ENCODE measurements at regions not wholly inside any gene's neighbourhood (a gene's known extent, or its start where the extent isn't known, plus 50 kb on each side); places are given as distances from the start of the nearest gene placed in this dataset.

DNA sequence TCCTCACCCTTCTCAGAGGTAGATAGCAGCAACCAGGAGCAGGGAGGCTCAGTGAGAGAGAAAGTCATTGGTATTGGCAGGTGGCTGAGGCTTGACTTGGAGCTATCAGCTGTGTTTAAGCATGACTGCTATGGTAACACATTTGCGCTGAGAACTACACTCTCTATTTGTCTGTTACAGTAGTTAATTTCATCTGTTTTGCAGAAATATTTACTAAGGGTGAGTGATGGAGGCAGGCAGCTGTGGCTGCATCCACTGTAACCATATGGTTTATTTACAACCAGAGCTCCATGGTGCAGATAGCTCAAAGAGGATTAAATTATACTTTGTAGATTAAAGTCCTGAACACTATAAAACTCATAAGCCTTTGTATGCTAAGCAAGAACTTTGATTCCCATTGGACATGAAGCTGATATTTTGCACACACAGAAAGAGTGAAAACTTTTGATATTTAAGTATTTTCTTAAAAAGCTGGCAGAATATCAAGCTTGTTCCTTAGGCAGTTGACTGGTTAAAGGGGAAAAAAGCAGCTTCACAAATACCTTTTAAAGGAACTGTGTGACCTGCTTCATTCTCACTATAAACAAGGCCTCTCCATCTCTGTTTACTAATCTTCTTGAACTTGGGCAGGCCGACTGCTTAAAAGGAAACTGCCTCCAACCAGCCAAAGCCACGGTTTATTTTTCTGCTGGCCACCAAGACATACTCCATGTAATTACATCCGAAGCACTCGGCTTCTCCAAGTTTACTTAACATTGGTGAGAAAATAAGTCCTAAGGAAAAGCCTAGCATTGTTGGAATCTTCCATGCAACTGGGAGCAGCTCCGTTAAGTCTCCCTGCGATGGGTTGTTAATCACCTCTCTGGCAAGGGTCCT is 299.8 kb upstream of the ZFHX3 start:
- Mint-ChIP-seq H3K9me3 (no peaks in the 10 kb centered on the region), H3K27me3 (no peaks in the 10 kb centered on the region), H3K4me3 (no peak overlapping the region), H3K36me3 (no peaks in the 10 kb centered on the region), H3K4me1 (no peaks in the 10 kb centered on the region), H3K27ac (no peak overlapping the region)
- no peak for ATAC-seq (ENCODE audit: low read depth)
- no peak for DNase-seq
- POLR2A ChIA-PET, result no interaction called here

DNA sequence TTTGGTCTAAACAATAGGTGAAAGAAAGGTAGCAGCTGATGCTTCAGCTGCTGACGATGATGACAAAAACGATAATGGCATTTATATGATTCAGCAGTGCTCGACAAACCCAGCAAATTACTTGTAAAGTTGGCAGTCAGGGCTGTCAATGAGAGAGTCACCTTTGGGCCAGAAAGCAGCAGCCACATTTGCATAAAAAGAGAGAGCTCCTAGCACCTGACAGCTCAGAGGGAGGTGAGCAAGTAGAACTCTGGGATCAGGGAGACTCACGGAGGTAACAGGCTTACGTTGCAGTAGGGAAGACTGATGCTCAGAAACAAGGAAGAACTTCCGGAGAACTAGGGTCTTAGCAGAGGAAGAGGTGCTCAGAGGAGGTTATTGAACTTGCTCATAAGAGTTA is 291.9 kb upstream of the ZFHX3 start:
- H3K36me3 Mint-ChIP-seq, result no peaks in the 10 kb centered on the region
- no peak overlapping the region for H3K4me3 Mint-ChIP-seq
- no peak for ATAC-seq (ENCODE audit: low read depth)
- H3K4me1 Mint-ChIP-seq, result no peaks in the 10 kb centered on the region
- DNase-seq, result no peak
- H3K9me3 Mint-ChIP-seq, result no peaks in the 10 kb centered on the region
- H3K27me3 Mint-ChIP-seq, result no peaks in the 10 kb centered on the region
- no peak overlapping the region for H3K27ac Mint-ChIP-seq
- POLR2A ChIA-PET, result no interaction called here

DNA sequence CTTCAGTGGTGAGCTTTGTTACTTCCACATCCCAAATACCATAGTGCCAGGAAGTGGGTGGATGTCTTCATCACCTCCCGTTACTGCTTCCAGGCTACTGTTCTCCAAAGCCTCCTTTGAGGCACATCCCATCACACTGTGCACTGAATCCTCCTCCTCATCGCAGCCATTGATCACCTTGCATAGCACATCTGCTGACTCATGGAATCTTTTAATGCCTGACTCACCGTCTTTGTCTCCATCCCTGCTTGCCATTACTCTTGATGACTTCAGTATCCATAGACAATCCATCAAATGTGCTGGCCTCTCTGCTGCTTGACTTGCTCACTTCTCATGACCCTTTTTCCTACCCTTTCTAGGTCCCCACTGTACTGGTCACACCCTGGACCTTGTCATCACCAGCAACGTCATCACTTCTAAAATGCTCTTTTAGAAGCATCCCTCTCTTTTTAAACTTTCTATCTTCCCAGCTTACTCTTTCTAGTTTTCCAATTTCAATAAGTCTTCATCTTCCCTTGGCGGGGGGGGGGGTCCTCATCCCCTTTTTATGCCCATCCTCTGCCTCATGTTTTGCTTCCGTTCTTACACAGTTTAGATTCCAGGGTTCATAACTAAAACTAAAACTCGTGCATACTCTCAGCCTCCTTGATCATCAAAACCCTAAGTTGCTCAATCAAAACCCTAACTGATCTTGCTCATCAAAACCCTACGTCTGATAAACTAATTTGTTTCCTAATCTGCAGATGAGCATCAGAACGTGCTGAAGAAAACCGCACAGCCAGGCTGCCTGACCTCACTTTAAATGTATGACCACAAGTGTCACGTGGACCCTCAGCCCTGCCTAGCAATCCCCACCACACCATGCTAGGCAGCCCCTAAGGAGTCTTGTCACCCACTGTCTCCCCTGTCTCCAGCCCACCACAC is 289.7 kb upstream of the ZFHX3 start:
- Mint-ChIP-seq H3K4me1 (no peaks in the 10 kb centered on the region), H3K9me3 (no peaks in the 10 kb centered on the region), H3K27ac (no peak overlapping the region), H3K4me3 (no peak overlapping the region), H3K36me3 (no peaks in the 10 kb centered on the region), H3K27me3 (no peaks in the 10 kb centered on the region)
- DNase-seq, result no peak
- POLR2A ChIA-PET, result no interaction called here
- no peak for ATAC-seq (ENCODE audit: low read depth)

DNA sequence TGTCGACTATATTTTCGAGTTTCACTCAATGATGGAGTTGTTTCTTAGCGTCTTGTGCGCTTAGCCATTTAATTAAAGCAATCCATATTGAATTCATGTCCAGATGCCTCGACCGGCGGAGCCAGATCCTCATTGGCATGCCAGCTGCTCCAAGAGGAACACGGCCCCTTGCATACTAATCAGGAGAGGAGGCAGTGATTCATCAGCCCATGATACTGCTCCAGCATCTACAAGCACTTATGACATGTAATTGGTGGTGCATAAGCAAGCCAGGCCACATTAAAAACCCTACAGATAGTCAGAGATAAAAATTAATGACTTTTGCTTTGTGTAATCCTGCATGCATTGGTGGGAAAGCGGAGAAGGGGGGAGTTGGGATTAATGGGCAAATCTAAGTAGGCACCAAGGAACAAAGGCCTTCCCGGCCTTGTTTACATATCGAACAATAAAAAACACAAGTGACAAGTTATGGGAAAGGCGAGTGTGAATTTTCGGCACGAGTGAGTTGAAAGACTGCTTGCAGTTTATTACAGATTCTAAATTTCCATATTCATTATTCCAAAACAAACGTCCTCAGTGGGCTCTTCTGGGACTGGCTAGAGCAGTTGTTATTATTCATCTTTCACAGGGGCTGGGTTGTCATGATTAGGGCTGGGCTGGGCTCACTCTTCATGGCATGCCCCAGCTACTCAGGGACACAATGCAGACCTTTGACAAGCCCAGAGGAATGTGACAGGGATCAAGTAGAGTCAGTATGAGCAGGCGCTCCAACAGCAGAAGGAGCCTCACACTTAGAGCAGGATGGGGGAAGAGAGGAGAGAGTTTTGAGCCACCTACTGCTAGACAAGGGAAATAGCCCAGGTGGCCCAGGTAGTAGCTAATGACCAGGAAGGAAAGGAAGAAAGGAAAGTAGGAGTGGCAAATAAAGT is 281.7 kb upstream of the ZFHX3 start:
- H3K9me3 Mint-ChIP-seq, result peaks cover 4% of the 10 kb centered on the region
- H3K27ac Mint-ChIP-seq, result no peak overlapping the region
- DNase-seq (no peak), ATAC-seq (ENCODE audit: low read depth) (no peak)
- H3K27me3 Mint-ChIP-seq, result no peaks in the 10 kb centered on the region
- no peaks in the 10 kb centered on the region for H3K4me1 Mint-ChIP-seq
- H3K4me3 Mint-ChIP-seq, result no peak overlapping the region
- H3K36me3 Mint-ChIP-seq, result no peaks in the 10 kb centered on the region
- POLR2A ChIA-PET, result no interaction called here

DNA sequence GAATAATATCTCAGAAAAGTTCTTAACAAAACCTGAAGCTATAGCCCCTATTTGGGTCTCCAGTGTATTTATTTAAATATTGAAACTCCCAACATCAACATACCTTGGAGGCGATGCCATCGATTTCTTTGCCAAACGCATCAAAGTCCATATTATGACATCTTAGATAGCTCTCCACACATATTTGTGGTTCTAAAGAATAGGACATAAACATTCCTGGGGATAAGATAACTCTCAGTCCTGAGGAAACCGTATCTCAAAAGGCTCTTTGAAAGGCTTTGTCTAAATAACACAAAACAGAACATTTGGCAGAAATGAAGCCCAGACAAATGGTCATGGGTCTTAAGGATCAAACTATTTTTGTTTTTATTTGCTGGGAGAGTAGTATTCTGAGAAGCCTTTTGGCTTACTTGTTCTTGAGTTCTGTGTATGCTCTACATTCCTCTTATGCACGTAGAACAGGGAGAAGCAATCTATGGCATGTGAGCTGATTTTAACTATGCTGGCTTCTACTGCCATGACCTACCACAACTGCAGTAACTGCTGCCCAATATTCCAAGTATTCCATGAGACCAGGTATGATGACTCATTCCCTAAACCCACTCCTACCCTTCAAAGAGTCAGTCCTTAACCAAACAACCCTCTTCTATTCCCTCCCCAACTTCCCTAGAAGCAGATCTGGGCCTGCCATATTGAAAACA is 279.0 kb upstream of the ZFHX3 start:
- Mint-ChIP-seq H3K4me3 (no peak overlapping the region), H3K4me1 (no peaks in the 10 kb centered on the region), H3K36me3 (no peaks in the 10 kb centered on the region), H3K9me3 (peaks cover 4% of the 10 kb centered on the region), H3K27ac (no peak overlapping the region), H3K27me3 (no peaks in the 10 kb centered on the region)
- no peak for DNase-seq
- ATAC-seq (ENCODE audit: low read depth), result no peak
- POLR2A ChIA-PET, result no interaction called here

DNA sequence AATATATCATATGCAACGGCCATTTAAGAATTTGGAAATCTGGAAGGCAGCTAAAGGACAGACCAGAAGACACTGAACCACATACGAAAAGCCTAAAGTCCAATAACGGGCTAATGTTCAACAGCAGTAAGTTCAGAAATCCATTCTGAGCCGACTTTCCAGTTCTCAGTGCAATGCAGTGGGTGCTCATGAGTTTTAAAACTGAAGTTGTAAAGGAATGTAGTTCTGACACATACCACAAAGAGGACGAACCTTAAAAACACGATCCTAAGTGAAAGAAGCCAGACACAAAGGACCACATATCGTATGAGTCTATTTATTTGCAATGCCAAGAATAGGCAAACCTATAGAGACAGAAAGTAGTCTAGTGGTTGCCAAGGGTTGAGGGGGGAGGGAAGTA is 278.3 kb upstream of the ZFHX3 start:
- Mint-ChIP-seq H3K27ac (no peak overlapping the region), H3K36me3 (no peaks in the 10 kb centered on the region), H3K9me3 (peaks cover 4% of the 10 kb centered on the region), H3K27me3 (no peaks in the 10 kb centered on the region), H3K4me3 (no peak overlapping the region), H3K4me1 (no peaks in the 10 kb centered on the region)
- no peak for ATAC-seq (ENCODE audit: low read depth)
- POLR2A ChIA-PET, result no interaction called here
- no peak for DNase-seq

DNA sequence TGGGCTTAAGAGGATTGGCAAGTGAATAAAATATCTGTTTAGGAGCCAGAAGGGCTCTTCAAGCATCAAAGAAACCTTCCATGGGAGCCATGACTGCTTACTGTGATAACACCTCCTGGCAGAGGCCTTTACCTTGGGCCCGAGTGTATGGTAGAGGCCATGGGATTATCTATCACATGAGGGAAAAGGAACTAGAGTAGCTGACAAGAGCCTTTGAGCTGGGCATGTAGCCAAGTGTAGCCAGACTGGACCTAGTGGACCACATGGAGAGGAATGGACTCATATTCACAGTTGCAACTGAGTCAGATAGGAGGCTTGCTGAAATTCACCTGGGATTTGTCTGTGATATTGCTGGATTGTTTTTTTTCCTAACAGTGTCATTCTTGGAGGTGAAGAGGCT is 276.0 kb upstream of the ZFHX3 start:
- Mint-ChIP-seq H3K9me3 (peaks cover 4% of the 10 kb centered on the region), H3K27me3 (no peaks in the 10 kb centered on the region), H3K27ac (no peak overlapping the region), H3K36me3 (no peaks in the 10 kb centered on the region), H3K4me1 (no peaks in the 10 kb centered on the region), H3K4me3 (no peak overlapping the region)
- ATAC-seq (ENCODE audit: low read depth) (no peak), DNase-seq (no peak)
- POLR2A ChIA-PET, result no interaction called here

DNA sequence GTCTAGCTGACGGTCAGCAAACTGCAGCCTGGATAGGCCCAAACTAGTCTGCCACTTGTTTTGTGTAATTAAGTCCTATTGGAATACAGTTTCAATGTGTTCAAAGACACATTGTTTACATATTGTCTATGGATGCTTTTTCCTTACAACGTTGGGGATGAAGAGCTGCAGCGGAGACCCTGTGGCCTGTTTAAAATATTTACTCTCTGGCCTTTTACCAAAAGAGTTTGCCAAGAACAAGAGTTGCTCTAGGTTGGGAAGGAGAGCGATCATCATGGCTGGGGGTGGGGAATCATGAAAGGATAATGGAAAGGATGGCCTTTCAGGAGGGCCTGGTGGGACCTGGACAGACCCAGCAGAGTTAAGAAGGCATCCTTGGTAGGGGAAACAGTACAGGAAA is 274.9 kb upstream of the ZFHX3 start:
- H3K36me3 Mint-ChIP-seq, result no peaks in the 10 kb centered on the region
- no peaks in the 10 kb centered on the region for H3K4me1 Mint-ChIP-seq
- no peaks in the 10 kb centered on the region for H3K27me3 Mint-ChIP-seq
- POLR2A ChIA-PET, result no interaction called here
- H3K4me3 Mint-ChIP-seq, result no peak overlapping the region
- H3K27ac Mint-ChIP-seq, result no peak overlapping the region
- no peak for DNase-seq
- ATAC-seq (ENCODE audit: low read depth), result no peak
- peaks cover 2% of the 10 kb centered on the region for H3K9me3 Mint-ChIP-seq

DNA sequence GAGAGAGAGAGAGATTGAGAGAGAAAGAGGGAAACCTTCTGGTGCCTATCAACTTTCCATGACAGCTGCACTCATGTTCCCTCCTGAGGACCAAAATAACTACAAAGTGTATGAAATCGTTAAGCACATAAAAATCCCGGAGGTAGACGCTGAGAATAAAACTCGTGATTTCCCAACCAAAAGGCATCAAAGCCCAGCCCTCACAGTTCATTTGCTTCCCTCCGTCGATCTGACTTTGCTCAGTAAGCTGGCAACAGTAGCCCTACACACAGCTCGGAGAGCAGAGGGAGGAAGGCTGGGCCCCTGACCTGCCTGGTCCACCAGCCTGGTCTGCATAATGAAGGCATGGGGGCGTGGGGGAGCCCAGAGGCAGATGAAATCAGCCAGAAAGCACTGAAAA is 273.9 kb upstream of the ZFHX3 start:
- POLR2A ChIA-PET, result no interaction called here
- ATAC-seq (ENCODE audit: low read depth), result no peak
- Mint-ChIP-seq H3K27me3 (no peaks in the 10 kb centered on the region), H3K4me1 (no peaks in the 10 kb centered on the region), H3K9me3 (no peaks in the 10 kb centered on the region), H3K27ac (no peak overlapping the region), H3K4me3 (no peak overlapping the region), H3K36me3 (no peaks in the 10 kb centered on the region)
- no peak for DNase-seq

DNA sequence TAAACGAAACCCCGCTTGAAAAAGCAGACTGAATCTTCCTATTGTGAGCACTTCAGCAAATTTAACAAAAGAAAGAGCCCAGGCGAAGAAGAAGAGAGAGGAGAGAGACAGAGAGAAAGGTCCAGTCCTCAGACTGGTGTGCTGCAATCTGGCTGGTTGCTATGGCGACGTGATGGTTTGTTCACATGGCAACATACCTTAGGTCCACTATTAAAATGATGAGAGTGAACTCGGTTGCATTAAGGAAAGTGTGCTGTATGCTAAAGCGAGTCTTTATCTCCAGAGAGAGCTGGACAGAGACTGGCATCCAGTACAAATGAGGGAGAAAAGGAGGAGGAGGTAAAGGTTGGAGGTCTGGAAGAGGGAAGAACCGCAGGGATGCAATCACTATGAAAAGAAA is 271.8 kb upstream of the ZFHX3 start:
- no peaks in the 10 kb centered on the region for H3K27me3 Mint-ChIP-seq
- H3K9me3 Mint-ChIP-seq, result no peaks in the 10 kb centered on the region
- H3K27ac Mint-ChIP-seq, result no peak overlapping the region
- H3K36me3 Mint-ChIP-seq, result no peaks in the 10 kb centered on the region
- H3K4me3 Mint-ChIP-seq, result no peak overlapping the region
- POLR2A ChIA-PET, result no interaction called here
- DNase-seq (no peak), ATAC-seq (ENCODE audit: low read depth) (no peak)
- H3K4me1 Mint-ChIP-seq, result no peaks in the 10 kb centered on the region

DNA sequence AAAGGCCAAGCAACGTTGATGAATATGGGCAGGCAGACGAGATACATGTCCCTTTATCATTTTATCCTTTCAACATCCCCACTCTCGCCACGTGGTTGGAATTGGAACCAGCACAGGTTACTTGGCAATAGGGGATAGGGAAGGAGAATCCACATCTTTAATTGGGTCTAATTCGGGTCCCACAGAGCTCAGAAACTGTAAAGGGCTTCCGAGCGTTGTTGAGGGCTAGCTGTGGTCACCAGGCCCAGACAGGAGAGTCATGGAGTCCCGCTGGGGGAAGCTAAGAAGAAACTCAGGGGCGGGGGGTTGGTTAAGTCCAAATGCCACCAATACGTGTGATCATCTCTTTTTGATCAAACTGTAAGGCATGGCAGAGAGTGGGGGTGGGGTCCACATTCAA is 271.3 kb upstream of the ZFHX3 start:
- DNase-seq, result no peak
- no peaks in the 10 kb centered on the region for H3K4me1 Mint-ChIP-seq
- no peaks in the 10 kb centered on the region for H3K9me3 Mint-ChIP-seq
- no peak overlapping the region for H3K4me3 Mint-ChIP-seq
- ATAC-seq (ENCODE audit: low read depth), result no peak
- H3K36me3 Mint-ChIP-seq, result no peaks in the 10 kb centered on the region
- H3K27ac Mint-ChIP-seq, result no peak overlapping the region
- POLR2A ChIA-PET, result no interaction called here
- no peaks in the 10 kb centered on the region for H3K27me3 Mint-ChIP-seq

DNA sequence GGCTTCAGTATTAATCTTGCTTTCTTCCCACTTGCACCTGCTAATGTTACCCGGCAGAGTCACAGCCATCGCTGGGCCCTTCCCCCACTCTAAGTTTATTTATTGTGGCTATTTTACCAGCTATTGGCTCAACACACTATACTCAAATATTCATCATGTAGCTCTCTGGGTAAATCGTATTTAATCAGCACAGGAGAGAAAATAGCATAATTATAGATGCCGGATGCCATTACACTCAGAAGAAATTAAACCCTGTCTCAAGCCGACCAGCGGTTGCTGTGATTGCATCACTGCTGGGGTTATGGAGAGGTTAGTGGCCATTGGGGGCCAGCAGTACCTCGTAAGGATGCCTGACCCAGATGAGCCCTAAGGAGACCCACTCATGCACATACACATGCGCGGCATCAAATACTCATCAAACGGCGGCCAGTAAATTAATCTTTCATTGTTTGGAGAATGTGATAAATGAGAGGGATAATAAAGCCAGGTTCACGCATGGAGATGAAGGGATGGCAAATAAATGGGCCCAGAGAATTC is 269.5 kb upstream of the ZFHX3 start:
- H3K27ac Mint-ChIP-seq, result no peak overlapping the region
- H3K4me3 Mint-ChIP-seq, result no peak overlapping the region
- no peaks in the 10 kb centered on the region for H3K36me3 Mint-ChIP-seq
- no peaks in the 10 kb centered on the region for H3K9me3 Mint-ChIP-seq
- DNase-seq (no peak), ATAC-seq (ENCODE audit: low read depth) (no peak)
- POLR2A ChIA-PET, result no interaction called here
- no peaks in the 10 kb centered on the region for H3K4me1 Mint-ChIP-seq
- no peaks in the 10 kb centered on the region for H3K27me3 Mint-ChIP-seq

DNA sequence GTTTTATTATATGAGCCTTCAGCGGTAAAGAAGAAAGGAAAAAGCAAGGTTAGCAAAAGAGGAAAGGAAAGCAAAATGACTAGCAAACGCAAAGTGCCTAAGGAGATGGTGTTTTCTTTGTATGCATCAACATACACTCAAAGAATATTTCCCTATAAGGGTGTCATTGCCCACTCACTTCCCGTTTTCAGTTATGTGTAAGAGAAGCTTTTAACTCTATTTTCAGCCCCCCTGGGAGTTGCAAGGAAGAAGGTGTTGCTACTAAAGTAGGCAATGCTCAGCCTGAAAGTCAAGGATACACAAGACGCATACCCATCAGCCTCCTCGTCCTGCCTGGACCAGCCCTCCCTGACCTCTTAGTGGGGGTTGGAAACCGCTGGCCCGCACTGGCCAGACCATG is 267.7 kb upstream of the ZFHX3 start:
- Mint-ChIP-seq H3K4me1 (no peaks in the 10 kb centered on the region), H3K9me3 (peaks cover 3% of the 10 kb centered on the region), H3K4me3 (no peak overlapping the region), H3K27ac (no peak overlapping the region), H3K27me3 (no peaks in the 10 kb centered on the region), H3K36me3 (no peaks in the 10 kb centered on the region)
- POLR2A ChIA-PET, result no interaction called here
- no peak for DNase-seq
- ATAC-seq (ENCODE audit: low read depth), result no peak

All from activated naive CD8-positive, alpha-beta T cell treated with anti-CD3 and anti-CD28 coated beads, Interleukin-2, amount 10 ng/mL, durations not matched to agents 7 days and 5 days (primary cell).